ENCODE measurements at regions not wholly inside any gene's neighbourhood (a gene's known extent, or its start where the extent isn't known, plus 50 kb on each side); places are given as distances from the start of the nearest gene placed in this dataset.

DNA sequence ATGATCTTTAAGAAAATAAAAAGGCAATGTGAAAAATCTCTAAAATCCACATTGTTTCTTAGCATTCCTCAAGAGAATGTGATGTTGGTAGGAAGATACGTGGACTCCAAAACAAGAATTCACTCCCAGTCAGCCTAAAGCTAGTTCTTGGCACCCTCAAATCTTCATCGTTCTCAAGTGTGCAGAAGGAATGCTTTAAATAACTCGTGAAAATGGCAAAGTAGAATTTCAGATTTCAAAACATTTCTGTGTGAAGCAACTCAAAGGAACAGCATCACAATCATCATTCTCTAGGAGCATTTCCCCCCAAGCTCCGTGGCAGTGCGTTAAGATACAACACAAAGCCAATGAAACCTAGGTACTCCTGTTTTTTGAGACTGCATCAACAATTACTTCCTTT lies 185.1 kb upstream of the DMAC1 start:
- TF ChIP-seq, protein P1, sequence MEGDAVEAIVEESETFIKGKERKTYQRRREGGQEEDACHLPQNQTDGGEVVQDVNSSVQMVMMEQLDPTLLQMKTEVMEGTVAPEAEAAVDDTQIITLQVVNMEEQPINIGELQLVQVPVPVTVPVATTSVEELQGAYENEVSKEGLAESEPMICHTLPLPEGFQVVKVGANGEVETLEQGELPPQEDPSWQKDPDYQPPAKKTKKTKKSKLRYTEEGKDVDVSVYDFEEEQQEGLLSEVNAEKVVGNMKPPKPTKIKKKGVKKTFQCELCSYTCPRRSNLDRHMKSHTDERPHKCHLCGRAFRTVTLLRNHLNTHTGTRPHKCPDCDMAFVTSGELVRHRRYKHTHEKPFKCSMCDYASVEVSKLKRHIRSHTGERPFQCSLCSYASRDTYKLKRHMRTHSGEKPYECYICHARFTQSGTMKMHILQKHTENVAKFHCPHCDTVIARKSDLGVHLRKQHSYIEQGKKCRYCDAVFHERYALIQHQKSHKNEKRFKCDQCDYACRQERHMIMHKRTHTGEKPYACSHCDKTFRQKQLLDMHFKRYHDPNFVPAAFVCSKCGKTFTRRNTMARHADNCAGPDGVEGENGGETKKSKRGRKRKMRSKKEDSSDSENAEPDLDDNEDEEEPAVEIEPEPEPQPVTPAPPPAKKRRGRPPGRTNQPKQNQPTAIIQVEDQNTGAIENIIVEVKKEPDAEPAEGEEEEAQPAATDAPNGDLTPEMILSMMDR (IDR thresholded peaks at IDR 0.05) = no peak
- no peak for TF ChIP-seq POLR2A (IDR thresholded peaks at IDR 0.05)

Measured in body of pancreas (tissue), 4 donors.